Neural crest cell (in vitro differentiated cells): ENCODE measurements at regions not wholly inside any gene's neighbourhood (a gene's known extent, or its start where the extent isn't known, plus 50 kb on each side); places are given as distances from the start of the nearest gene placed in this dataset.

Experiments
- DNase-seq: peaks from one replicate; pipeline ENCODE4 v3.0.0; 2021; ENCODE audit warnings: low read depth, mixed read lengths, low spot score
- H3K27ac Mint-ChIP-seq: one replicate; pipeline ENCODE4 v1.8.0; 2021; ENCODE audit warnings: mild to moderate bottlenecking, mixed read lengths; ENCODE audit not compliant: unreplicated experiment
- H3K27me3 Mint-ChIP-seq: 2 replicates; pipeline ENCODE4 v1.8.0; 2021; ENCODE audit warnings: low read depth, mild to moderate bottlenecking, mixed read lengths
- H3K36me3 Mint-ChIP-seq: 2 replicates; pipeline ENCODE4 v1.8.0; 2021; ENCODE audit warnings: low read depth, mild to moderate bottlenecking, mixed read lengths
- H3K4me1 Mint-ChIP-seq: 2 replicates; pipeline ENCODE4 v1.8.0; 2021; ENCODE audit warnings: mixed read lengths
- H3K4me3 Mint-ChIP-seq: one replicate; pipeline ENCODE4 v1.8.0; 2021; ENCODE audit warnings: mild to moderate bottlenecking, mixed read lengths
- H3K9me3 Mint-ChIP-seq: 2 replicates; pipeline ENCODE4 v1.8.0; 2021; ENCODE audit warnings: mixed read lengths
- TF ChIP-seq, protein P1 (sequence below): fragments of 200-600 bp; sonication (generic); conservative IDR thresholded peaks from 2 replicates; pipeline ENCODE4 v1.5.0; 2021; ENCODE audit warnings: antibody characterized with exemption, mild to moderate bottlenecking

GRCh38 chr21:25307489-25307888, 299.8 kb downstream of the MRPL39 start:
- no peak overlapping the region for H3K4me3 Mint-ChIP-seq
- TF ChIP-seq, protein P1, sequence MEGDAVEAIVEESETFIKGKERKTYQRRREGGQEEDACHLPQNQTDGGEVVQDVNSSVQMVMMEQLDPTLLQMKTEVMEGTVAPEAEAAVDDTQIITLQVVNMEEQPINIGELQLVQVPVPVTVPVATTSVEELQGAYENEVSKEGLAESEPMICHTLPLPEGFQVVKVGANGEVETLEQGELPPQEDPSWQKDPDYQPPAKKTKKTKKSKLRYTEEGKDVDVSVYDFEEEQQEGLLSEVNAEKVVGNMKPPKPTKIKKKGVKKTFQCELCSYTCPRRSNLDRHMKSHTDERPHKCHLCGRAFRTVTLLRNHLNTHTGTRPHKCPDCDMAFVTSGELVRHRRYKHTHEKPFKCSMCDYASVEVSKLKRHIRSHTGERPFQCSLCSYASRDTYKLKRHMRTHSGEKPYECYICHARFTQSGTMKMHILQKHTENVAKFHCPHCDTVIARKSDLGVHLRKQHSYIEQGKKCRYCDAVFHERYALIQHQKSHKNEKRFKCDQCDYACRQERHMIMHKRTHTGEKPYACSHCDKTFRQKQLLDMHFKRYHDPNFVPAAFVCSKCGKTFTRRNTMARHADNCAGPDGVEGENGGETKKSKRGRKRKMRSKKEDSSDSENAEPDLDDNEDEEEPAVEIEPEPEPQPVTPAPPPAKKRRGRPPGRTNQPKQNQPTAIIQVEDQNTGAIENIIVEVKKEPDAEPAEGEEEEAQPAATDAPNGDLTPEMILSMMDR: no peak
- no peaks in the 10 kb centered on the region for H3K4me1 Mint-ChIP-seq
- no peaks in the 10 kb centered on the region for H3K9me3 Mint-ChIP-seq
- no peaks in the 10 kb centered on the region for H3K36me3 Mint-ChIP-seq
- no peak for DNase-seq
- H3K27me3 Mint-ChIP-seq: peaks cover 2% of the 10 kb centered on the region
- no peak overlapping the region for H3K27ac Mint-ChIP-seq

DNA sequence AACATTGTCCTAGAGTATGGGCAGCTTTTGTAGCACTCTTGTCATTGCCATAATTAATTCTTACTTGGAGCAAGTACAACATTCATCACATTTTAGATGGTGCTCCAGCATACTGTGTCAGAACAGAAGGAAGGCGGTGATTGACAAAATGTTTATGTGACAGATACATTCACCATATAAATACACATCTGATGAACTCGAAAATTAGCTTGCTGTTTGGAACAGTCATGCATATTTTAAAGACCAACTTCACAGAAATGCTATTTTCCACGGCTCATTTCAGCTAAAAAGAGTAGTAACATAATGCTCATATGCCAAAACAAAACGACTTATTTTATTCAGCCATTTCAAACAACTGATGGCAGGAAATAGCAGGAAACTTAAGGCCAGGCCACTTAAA, 302.7 kb downstream of the MRPL39 start:
- H3K9me3 Mint-ChIP-seq: no peaks in the 10 kb centered on the region
- no peaks in the 10 kb centered on the region for H3K4me1 Mint-ChIP-seq
- DNase-seq: no peak
- H3K27ac Mint-ChIP-seq: no peak overlapping the region
- TF ChIP-seq, protein P1: no peak
- no peaks in the 10 kb centered on the region for H3K36me3 Mint-ChIP-seq
- no peaks in the 10 kb centered on the region for H3K27me3 Mint-ChIP-seq
- H3K4me3 Mint-ChIP-seq: no peak overlapping the region

GRCh38 chr21:25300632-25301031, 306.6 kb downstream of the MRPL39 start:
- Mint-ChIP-seq H3K36me3 (no peaks in the 10 kb centered on the region), H3K4me3 (no peak overlapping the region), H3K9me3 (no peaks in the 10 kb centered on the region), H3K27me3 (no peaks in the 10 kb centered on the region), H3K27ac (no peak overlapping the region), H3K4me1 (no peaks in the 10 kb centered on the region)
- no peak for DNase-seq
- TF ChIP-seq, protein P1: no peak

GRCh38 chr21:25298512-25299491, 308.5 kb downstream of the MRPL39 start:
- no peaks in the 10 kb centered on the region for H3K9me3 Mint-ChIP-seq
- H3K36me3 Mint-ChIP-seq: no peaks in the 10 kb centered on the region
- TF ChIP-seq, protein P1: no peak
- H3K27me3 Mint-ChIP-seq: no peaks in the 10 kb centered on the region
- no peak for DNase-seq
- no peak overlapping the region for H3K4me3 Mint-ChIP-seq
- H3K4me1 Mint-ChIP-seq: no peaks in the 10 kb centered on the region
- H3K27ac Mint-ChIP-seq: no peak overlapping the region

DNA sequence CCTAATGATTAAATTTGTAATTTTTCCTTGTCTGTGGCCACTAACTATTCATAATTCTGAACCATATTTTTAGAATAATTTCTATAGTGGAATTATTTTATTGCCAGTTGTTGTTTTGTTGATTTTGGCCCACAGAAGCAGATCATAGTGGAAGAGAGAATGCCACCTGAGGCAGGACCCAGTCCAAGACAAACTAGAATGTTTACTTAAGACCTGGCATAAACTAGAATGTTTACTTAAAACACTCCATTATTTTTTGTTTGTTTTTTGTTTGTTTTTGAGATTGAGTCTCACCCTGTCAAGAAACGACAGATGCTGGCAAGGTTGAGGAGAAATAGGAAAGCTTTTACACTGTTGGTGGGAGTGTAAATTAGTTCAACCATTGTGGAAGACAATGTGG, 310.2 kb downstream of the MRPL39 start:
- TF ChIP-seq, protein P1: no peak
- no peak for DNase-seq
- no peaks in the 10 kb centered on the region for H3K9me3 Mint-ChIP-seq
- H3K27ac Mint-ChIP-seq: no peak overlapping the region
- no peaks in the 10 kb centered on the region for H3K36me3 Mint-ChIP-seq
- H3K4me1 Mint-ChIP-seq: no peaks in the 10 kb centered on the region
- H3K4me3 Mint-ChIP-seq: no peak overlapping the region
- H3K27me3 Mint-ChIP-seq: no peaks in the 10 kb centered on the region
